Spleen (tissue), 11 donors: ENCODE measurements at regions not wholly inside any gene's neighbourhood (a gene's known extent, or its start where the extent isn't known, plus 50 kb on each side); places are given as distances from the start of the nearest gene placed in this dataset.

Experiments
- DNase-seq: peaks from one replicate; pipeline ENCODE4 v3.0.0-alpha.2; 2020
- H3K27ac ChIP-seq, 8 donors: fragments of 200-600 bp; sonication (generic) in 7 of 8; 1 replicate in 4 of 8; 2 replicates in 4 of 8; pipeline versions ENCODE4 v1.5.0 to v1.8.0; 2016 to 2021; ENCODE audit warnings: inconsistent platforms in 4 of 8, mild to moderate bottlenecking in 4 of 8, moderate library complexity in 1 of 8
- H3K27me3 ChIP-seq, 7 donors: fragments of 200-600 bp; sonication (generic) in 6 of 7; replicated peaks in 1 of 7; 1 replicate in 4 of 7; 2 replicates in 3 of 7; pipeline versions ENCODE4 v1.5.0 to v1.8.0; 2016 to 2021; ENCODE audit warnings: inconsistent platforms in 3 of 7, mild to moderate bottlenecking in 1 of 7
- H3K36me3 ChIP-seq, 6 donors: fragments of 200-600 bp; sonication (generic) in 5 of 6; 1 replicate in 4 of 6; 2 replicates in 2 of 6; pipeline versions ENCODE4 v1.5.0 to v1.8.0; 2016 to 2021; ENCODE audit warnings: inconsistent platforms in 2 of 6
- H3K4me1 ChIP-seq, 6 donors: fragments of 200-600 bp; sonication (generic) in 5 of 6; 1 replicate in 3 of 6; 2 replicates in 3 of 6; pipeline versions ENCODE4 v1.5.0 to v1.8.0; 2016 to 2021; ENCODE audit warnings: inconsistent platforms in 3 of 6
- H3K4me3 ChIP-seq, 8 donors: fragments of 200-600 bp; sonication (generic) in 7 of 8; 1 replicate in 4 of 8; 2 replicates in 4 of 8; pipeline versions ENCODE4 v1.5.0 to v1.8.0; 2016 to 2021; ENCODE audit warnings: inconsistent platforms in 4 of 8, mild to moderate bottlenecking in 4 of 8, moderate library complexity in 2 of 8
- H3K9me3 ChIP-seq, 8 donors: fragments of 200-600 bp; sonication (generic) in 7 of 8; 1 replicate in 4 of 8; 2 replicates in 4 of 8; pipeline versions ENCODE4 v1.5.0 to v1.8.0; 2016 to 2021; ENCODE audit warnings: inconsistent platforms in 4 of 8
- POLR2A ChIP-seq, 3 donors: fragments of 450-650 bp; IDR thresholded peaks; one replicate each; pipeline ENCODE4 v1.5.1; 2017; ENCODE audit warnings: antibody characterized with exemption in 3 of 3, mild to moderate bottlenecking in 1 of 3
- POLR2AphosphoS5 ChIP-seq, 3 donors: sonication (generic); formaldehyde crosslinking; IDR thresholded peaks; one replicate each; pipeline ENCODE4 v1.5.1; 2017; ENCODE audit warnings: antibody characterized with exemption in 3 of 3
- WGBS, 5 donors: extraction: QIAGEN DNeasy Blood & Tissue Kit in 3 of 5; methylation state at CpG; one replicate each; pipeline versions ENCODE4 v1.1.5 to v1.1.7; 2013 to 2018; 5-methylcytosine and 5-hydroxymethylcytosine counted together
- intact Hi-C: fragments of 100-400 bp; cut with DNase I; formaldehyde crosslinking; loops from one replicate; pipeline ENCODE4 v1.15.0; 2023; ENCODE audit warnings: low total_unique reads
- TF ChIP-seq, protein P1 (sequence below), 11 experiments: fragments of 200-600 bp in 7 of 11; fragments of 450-650 bp in 4 of 11; sonication (generic) in 4 of 11; IDR thresholded peaks in 8 of 11; conservative IDR thresholded peaks in 3 of 11; 1 replicate in 7 of 11; 2 replicates in 4 of 11; pipeline versions ENCODE4 v1.4.0 to v1.8.0; 2016 to 2021; ENCODE audit warnings: antibody characterized with exemption in 11 of 11, inconsistent platforms in 4 of 11, mild to moderate bottlenecking in 1 of 11
- donor health status: healthy with polysubstance abuse.
- donor health status: DM: no; HTN: no; CAD: no; lungs with moderate emphysema.
- donor health status: DM: no; HTN: no; CAD: no.
- donor health status: Bipolar disorder and iron deficiency.
- donor health status: healthy.
- donor health status: DM: no; HTN: no; CAD: no.
- donor health status: DM: yes; HTN: yes; CAD: no.

- Histone ChIP-seq H3K27ac (no peak overlapping the region), H3K4me3 (no peak overlapping the region), H3K4me1 (no peaks in the 10 kb centered on the region), H3K9me3 (peaks cover 0 to 18% (median 0%) of the 10 kb centered on the region in 8 donors), H3K27me3 (no peaks in the 10 kb centered on the region), H3K36me3 (no peaks in the 10 kb centered on the region)
- no peak for TF ChIP-seq POLR2AphosphoS5 (IDR thresholded peaks at IDR 0.05)
- TF ChIP-seq POLR2A (IDR thresholded peaks at IDR 0.05): no peak
- TF ChIP-seq, protein P1, sequence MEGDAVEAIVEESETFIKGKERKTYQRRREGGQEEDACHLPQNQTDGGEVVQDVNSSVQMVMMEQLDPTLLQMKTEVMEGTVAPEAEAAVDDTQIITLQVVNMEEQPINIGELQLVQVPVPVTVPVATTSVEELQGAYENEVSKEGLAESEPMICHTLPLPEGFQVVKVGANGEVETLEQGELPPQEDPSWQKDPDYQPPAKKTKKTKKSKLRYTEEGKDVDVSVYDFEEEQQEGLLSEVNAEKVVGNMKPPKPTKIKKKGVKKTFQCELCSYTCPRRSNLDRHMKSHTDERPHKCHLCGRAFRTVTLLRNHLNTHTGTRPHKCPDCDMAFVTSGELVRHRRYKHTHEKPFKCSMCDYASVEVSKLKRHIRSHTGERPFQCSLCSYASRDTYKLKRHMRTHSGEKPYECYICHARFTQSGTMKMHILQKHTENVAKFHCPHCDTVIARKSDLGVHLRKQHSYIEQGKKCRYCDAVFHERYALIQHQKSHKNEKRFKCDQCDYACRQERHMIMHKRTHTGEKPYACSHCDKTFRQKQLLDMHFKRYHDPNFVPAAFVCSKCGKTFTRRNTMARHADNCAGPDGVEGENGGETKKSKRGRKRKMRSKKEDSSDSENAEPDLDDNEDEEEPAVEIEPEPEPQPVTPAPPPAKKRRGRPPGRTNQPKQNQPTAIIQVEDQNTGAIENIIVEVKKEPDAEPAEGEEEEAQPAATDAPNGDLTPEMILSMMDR (IDR thresholded peaks at IDR 0.05 in 8 of 11, conservative IDR thresholded peaks at IDR 0.05 in 3 of 11): no peak
- DNase-seq: no peak
- WGBS, 5 donors: 24 to 36% (median 27%) methylated on average over 5 of the region's 5 CpGs
- intact Hi-C loops: no loop called here
Measured at GRCh38 chr18:30386624-30387023, 655.9 kb downstream of the DSC3 start.

DNA sequence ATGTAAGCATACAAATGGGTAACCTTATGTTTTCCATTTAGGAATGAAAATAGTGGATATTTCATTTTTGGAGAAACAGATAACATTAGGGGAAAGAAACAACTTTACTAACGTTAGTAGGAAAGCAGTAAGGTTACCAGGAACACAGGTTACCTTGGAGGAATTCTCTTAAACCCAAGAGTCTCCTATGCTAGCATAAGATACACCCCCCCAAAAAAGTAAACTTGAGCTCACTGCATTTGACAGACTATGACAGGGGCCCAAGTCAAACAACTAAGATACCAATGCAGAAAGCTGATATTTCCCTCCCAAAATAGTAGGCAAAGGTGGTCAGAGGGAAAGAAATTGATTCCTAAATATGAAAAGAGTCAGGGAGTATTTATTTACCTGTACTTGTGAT lies 656.9 kb downstream of the DSC3 start:
- WGBS, 5 donors: 52 to 68% (median 54%) methylated on average over 1 of the region's 1 CpG
- Histone ChIP-seq H3K27ac (no peak overlapping the region), H3K4me1 (no peaks in the 10 kb centered on the region), H3K9me3 (peaks cover 0 to 27% (median 6%) of the 10 kb centered on the region in 8 donors), H3K4me3 (no peak overlapping the region), H3K36me3 (no peaks in the 10 kb centered on the region), H3K27me3 (no peaks in the 10 kb centered on the region)
- TF ChIP-seq, protein P1 (IDR thresholded peaks at IDR 0.05 in 8 of 11, conservative IDR thresholded peaks at IDR 0.05 in 3 of 11): no peak
- TF ChIP-seq POLR2AphosphoS5 (IDR thresholded peaks at IDR 0.05) (no peak), POLR2A (IDR thresholded peaks at IDR 0.05) (no peak)
- no peak for DNase-seq
- intact Hi-C loops: no loop called here

- intact Hi-C loops: no loop called here
- no peak for DNase-seq
- H3K4me1 ChIP-seq: no peaks in the 10 kb centered on the region
- 81 to 97% (median 89%) methylated on average over 2 of the region's 2 CpGs for WGBS, 5 donors
- H3K4me3 ChIP-seq: no peak overlapping the region
- H3K27ac ChIP-seq: no peak overlapping the region
- TF ChIP-seq POLR2A (IDR thresholded peaks at IDR 0.05) (no peak), POLR2AphosphoS5 (IDR thresholded peaks at IDR 0.05) (no peak)
- TF ChIP-seq, protein P1 (IDR thresholded peaks at IDR 0.05 in 8 of 11, conservative IDR thresholded peaks at IDR 0.05 in 3 of 11): no peak
- H3K9me3 ChIP-seq: peaks cover 0 to 37% (median 19%) of the 10 kb centered on the region in 8 donors
- H3K36me3 ChIP-seq: no peaks in the 10 kb centered on the region
- no peaks in the 10 kb centered on the region for H3K27me3 ChIP-seq
Measured at GRCh38 chr18:30381826-30382225, 660.7 kb downstream of the DSC3 start.

DNA sequence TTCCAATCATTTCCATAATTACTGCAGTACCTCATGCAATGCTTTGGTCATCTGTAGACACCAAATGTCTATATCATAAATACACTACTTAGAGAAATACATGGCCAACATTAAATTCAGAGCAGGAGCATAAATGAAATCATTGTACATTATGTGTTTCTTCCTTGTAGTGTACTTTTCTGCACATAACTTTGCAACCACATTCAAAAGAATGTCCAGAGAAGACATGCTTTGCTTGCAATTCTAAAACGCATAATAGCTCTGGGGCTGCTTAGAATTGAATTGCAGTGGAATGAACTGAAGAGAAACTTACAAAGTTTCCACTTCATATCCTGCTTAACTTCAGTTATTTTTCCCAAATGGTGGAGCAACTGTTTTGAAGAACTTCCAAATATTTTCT lies 664.4 kb downstream of the DSC3 start:
- no peaks in the 10 kb centered on the region for H3K4me1 ChIP-seq
- 63 to 86% (median 76%) methylated on average over 1 of the region's 1 CpG for WGBS, 5 donors
- no peaks in the 10 kb centered on the region for H3K27me3 ChIP-seq
- TF ChIP-seq, protein P1 (IDR thresholded peaks at IDR 0.05 in 8 of 11, conservative IDR thresholded peaks at IDR 0.05 in 3 of 11): no peak
- no peak for TF ChIP-seq POLR2A (IDR thresholded peaks at IDR 0.05)
- no peak for TF ChIP-seq POLR2AphosphoS5 (IDR thresholded peaks at IDR 0.05)
- no peak overlapping the region for H3K4me3 ChIP-seq
- no peak for DNase-seq
- H3K9me3 ChIP-seq: peaks cover 0 to 52% (median 19%) of the 10 kb centered on the region in 8 donors
- H3K27ac ChIP-seq: no peak overlapping the region
- H3K36me3 ChIP-seq: no peaks in the 10 kb centered on the region
- intact Hi-C loops: no loop called here
